Activated T-helper 2 cell treated with anti-CD3 and anti-CD28 coated beads, Interferon-gamma antibody, Interleukin-2, Interleukin-4, amounts not matched to agents 10 μg/mL and 5 μg/mL and 100 μg/mL, durations not matched to agents 14 hours and 24 hours and 36 hours (primary cell): ENCODE measurements at regions not wholly inside any gene's neighbourhood (a gene's known extent, or its start where the extent isn't known, plus 50 kb on each side); places are given as distances from the start of the nearest gene placed in this dataset.

Experiments used
- DNase-seq: peaks from one replicate; pipeline ENCODE4 v3.0.0; 2021; ENCODE audit warnings: low spot score
- H3K27ac Mint-ChIP-seq: one replicate; pipeline ENCODE4 v1.8.0; 2021; ENCODE audit warnings: mixed read lengths
- H3K27me3 Mint-ChIP-seq: one replicate; pipeline ENCODE4 v1.8.0; 2021; ENCODE audit warnings: low read depth, mixed read lengths
- H3K36me3 Mint-ChIP-seq: one replicate; pipeline ENCODE4 v1.8.0; 2021; ENCODE audit warnings: low read depth, mixed read lengths
- H3K4me1 Mint-ChIP-seq: one replicate; pipeline ENCODE4 v1.8.0; 2021; ENCODE audit warnings: low read depth, mixed read lengths
- H3K4me3 Mint-ChIP-seq: one replicate; pipeline ENCODE4 v1.8.0; 2021; ENCODE audit warnings: low read depth, mild to moderate bottlenecking, moderate library complexity, mixed read lengths
- H3K9me3 Mint-ChIP-seq: one replicate; pipeline ENCODE4 v1.8.0; 2021; ENCODE audit warnings: mixed read lengths
- intact Hi-C: fragments of 100-400 bp; cut with micrococcal nuclease; formaldehyde crosslinking; loops from one replicate; pipeline ENCODE4 v1.15.1; 2023

- H3K4me1 Mint-ChIP-seq: no peaks in the 10 kb centered on the region
- no peaks in the 10 kb centered on the region for H3K9me3 Mint-ChIP-seq
- no peak overlapping the region for H3K4me3 Mint-ChIP-seq
- intact Hi-C loops: no loop called here
- H3K27me3 Mint-ChIP-seq: peaks cover 18% of the 10 kb centered on the region
- DNase-seq: no peak
- H3K27ac Mint-ChIP-seq: no peak overlapping the region
- H3K36me3 Mint-ChIP-seq: no peaks in the 10 kb centered on the region
Observed at GRCh38 chr7:96503597-96503996, 181.7 kb upstream of the SLC25A13 start.

GRCh38 chr7:96501318-96501717 is 179.4 kb upstream of the SLC25A13 start:
- intact Hi-C loops: no loop called here

GRCh38 chr7:96499532-96499931 is 177.6 kb upstream of the SLC25A13 start:
- Mint-ChIP-seq H3K4me3 (no peak overlapping the region), H3K36me3 (no peaks in the 10 kb centered on the region), H3K4me1 (peaks cover 11% of the 10 kb centered on the region), H3K9me3 (no peaks in the 10 kb centered on the region), H3K27ac (no peak overlapping the region), H3K27me3 (peaks cover 11% of the 10 kb centered on the region)
- intact Hi-C loops: loop anchor here (5.0 kb wide), 1 partner anchor 577 kb away; no protein-coding TSS in a partner anchor
- DNase-seq: no peak

More at GRCh38 chr7:96501318-96501717, 179.4 kb upstream of the SLC25A13 start:
- Mint-ChIP-seq H3K9me3 (no peaks in the 10 kb centered on the region), H3K27ac (no peak overlapping the region), H3K4me1 (no peaks in the 10 kb centered on the region), H3K36me3 (no peaks in the 10 kb centered on the region), H3K27me3 (peaks cover 17% of the 10 kb centered on the region), H3K4me3 (no peak overlapping the region)
- DNase-seq: no peak

GRCh38 chr7:96497567-96497966 is 175.7 kb upstream of the SLC25A13 start:
- Mint-ChIP-seq H3K36me3 (peaks cover 6% of the 10 kb centered on the region), H3K27me3 (peaks cover 11% of the 10 kb centered on the region), H3K4me1 (peaks cover 21% of the 10 kb centered on the region), H3K27ac (no peak overlapping the region), H3K4me3 (no peak overlapping the region), H3K9me3 (no peaks in the 10 kb centered on the region)
- no peak for DNase-seq
- intact Hi-C loops: loop anchor here (5.0 kb wide), 1 partner anchor 575 kb away; no protein-coding TSS in a partner anchor

GRCh38 chr7:96495751-96496216 is 173.9 kb upstream of the SLC25A13 start:
- intact Hi-C loops: loop anchor here (1.0 to 5.0 kb wide), 5 partner anchors 17 to 573 kb away; no protein-coding TSS in a partner anchor
- H3K27me3 Mint-ChIP-seq: peaks cover 9% of the 10 kb centered on the region
- H3K4me1 Mint-ChIP-seq: peaks cover 27% of the 10 kb centered on the region
- H3K9me3 Mint-ChIP-seq: no peaks in the 10 kb centered on the region
- DNase-seq: peak; percentile 20
- peak overlapping the region; percentile 92 for H3K27ac Mint-ChIP-seq
- peaks cover 6% of the 10 kb centered on the region for H3K36me3 Mint-ChIP-seq
- H3K4me3 Mint-ChIP-seq: peak overlapping the region; percentile 62

GRCh38 chr7:96486681-96487080 is 164.8 kb upstream of the SLC25A13 start:
- H3K4me1 Mint-ChIP-seq: peaks cover 24% of the 10 kb centered on the region
- H3K27me3 Mint-ChIP-seq: no peaks in the 10 kb centered on the region
- no peak overlapping the region for H3K4me3 Mint-ChIP-seq
- H3K27ac Mint-ChIP-seq: no peak overlapping the region
- no peaks in the 10 kb centered on the region for H3K9me3 Mint-ChIP-seq
- no peak for DNase-seq
- H3K36me3 Mint-ChIP-seq: no peaks in the 10 kb centered on the region
- intact Hi-C loops: no loop called here

GRCh38 chr7:96484845-96485244 is 162.9 kb upstream of the SLC25A13 start:
- H3K27ac Mint-ChIP-seq: no peak overlapping the region
- H3K4me3 Mint-ChIP-seq: no peak overlapping the region
- no peaks in the 10 kb centered on the region for H3K9me3 Mint-ChIP-seq
- peaks cover 21% of the 10 kb centered on the region for H3K4me1 Mint-ChIP-seq
- intact Hi-C loops: no loop called here
- DNase-seq: no peak
- no peaks in the 10 kb centered on the region for H3K27me3 Mint-ChIP-seq
- no peaks in the 10 kb centered on the region for H3K36me3 Mint-ChIP-seq

GRCh38 chr7:96484091-96484490 is 162.2 kb upstream of the SLC25A13 start:
- no peak for DNase-seq
- H3K4me3 Mint-ChIP-seq: no peak overlapping the region
- H3K27me3 Mint-ChIP-seq: no peaks in the 10 kb centered on the region
- no peaks in the 10 kb centered on the region for H3K36me3 Mint-ChIP-seq
- H3K4me1 Mint-ChIP-seq: peaks cover 25% of the 10 kb centered on the region
- intact Hi-C loops: no loop called here
- no peaks in the 10 kb centered on the region for H3K9me3 Mint-ChIP-seq
- no peak overlapping the region for H3K27ac Mint-ChIP-seq

- H3K27ac Mint-ChIP-seq: no peak overlapping the region
- no peak for DNase-seq
- H3K4me3 Mint-ChIP-seq: no peak overlapping the region
- H3K36me3 Mint-ChIP-seq: peaks cover 4% of the 10 kb centered on the region
- no peaks in the 10 kb centered on the region for H3K9me3 Mint-ChIP-seq
- peaks cover 31% of the 10 kb centered on the region for H3K4me1 Mint-ChIP-seq
- H3K27me3 Mint-ChIP-seq: no peaks in the 10 kb centered on the region
- intact Hi-C loops: no loop called here
Observed at GRCh38 chr7:96481796-96482195, 159.9 kb upstream of the SLC25A13 start.

GRCh38 chr7:96479015-96479645 is 157.2 kb upstream of the SLC25A13 start:
- H3K27me3 Mint-ChIP-seq: peaks cover 7% of the 10 kb centered on the region
- peak overlapping the region; percentile 81 for H3K27ac Mint-ChIP-seq
- intact Hi-C loops: loop anchor here (2.0 to 5.0 kb wide), 2 partner anchors 16 to 358 kb away; no protein-coding TSS in a partner anchor
- peaks cover 4% of the 10 kb centered on the region for H3K36me3 Mint-ChIP-seq
- H3K4me3 Mint-ChIP-seq: peak overlapping the region; percentile 27
- H3K9me3 Mint-ChIP-seq: peaks cover 4% of the 10 kb centered on the region
- H3K4me1 Mint-ChIP-seq: peaks cover 23% of the 10 kb centered on the region
- no peak for DNase-seq

GRCh38 chr7:96471606-96472005 is 149.7 kb upstream of the SLC25A13 start:
- intact Hi-C loops: no loop called here
- peaks cover 7% of the 10 kb centered on the region for H3K27me3 Mint-ChIP-seq

GRCh38 chr7:96452146-96452545 is 130.2 kb upstream of the SLC25A13 start:
- H3K36me3 Mint-ChIP-seq: no peaks in the 10 kb centered on the region
- no peak for DNase-seq
- intact Hi-C loops: no loop called here
- H3K27ac Mint-ChIP-seq: no peak overlapping the region
- no peak overlapping the region for H3K4me3 Mint-ChIP-seq
- H3K4me1 Mint-ChIP-seq: no peaks in the 10 kb centered on the region
- H3K27me3 Mint-ChIP-seq: no peaks in the 10 kb centered on the region
- H3K9me3 Mint-ChIP-seq: no peaks in the 10 kb centered on the region

More at GRCh38 chr7:96471606-96472005, 149.7 kb upstream of the SLC25A13 start:
- DNase-seq: no peak
- Mint-ChIP-seq H3K27ac (peak overlapping the region; percentile 71), H3K4me1 (peaks cover 13% of the 10 kb centered on the region), H3K4me3 (peak overlapping the region; percentile 70), H3K36me3 (no peaks in the 10 kb centered on the region), H3K9me3 (peaks cover 28% of the 10 kb centered on the region)

GRCh38 chr7:96449094-96449493 is 127.2 kb upstream of the SLC25A13 start:
- intact Hi-C loops: no loop called here
- Mint-ChIP-seq H3K4me3 (no peak overlapping the region), H3K27me3 (peaks cover 3% of the 10 kb centered on the region), H3K27ac (no peak overlapping the region), H3K9me3 (no peaks in the 10 kb centered on the region), H3K36me3 (no peaks in the 10 kb centered on the region), H3K4me1 (no peaks in the 10 kb centered on the region)
- DNase-seq: no peak
